GM20431 (cell line): ENCODE measurements at regions not wholly inside any gene's neighbourhood (a gene's known extent, or its start where the extent isn't known, plus 50 kb on each side); places are given as distances from the start of the nearest gene placed in this dataset.

Experiments
- in situ Hi-C: fragments of 300-500 bp; cut with MseI, MboI; formaldehyde crosslinking; loops from one replicate; pipeline ENCODE4 v1.15.0; 2020; ENCODE audit warnings: low sequenced_read_pairs; ENCODE audit not compliant: unreplicated experiment

DNA sequence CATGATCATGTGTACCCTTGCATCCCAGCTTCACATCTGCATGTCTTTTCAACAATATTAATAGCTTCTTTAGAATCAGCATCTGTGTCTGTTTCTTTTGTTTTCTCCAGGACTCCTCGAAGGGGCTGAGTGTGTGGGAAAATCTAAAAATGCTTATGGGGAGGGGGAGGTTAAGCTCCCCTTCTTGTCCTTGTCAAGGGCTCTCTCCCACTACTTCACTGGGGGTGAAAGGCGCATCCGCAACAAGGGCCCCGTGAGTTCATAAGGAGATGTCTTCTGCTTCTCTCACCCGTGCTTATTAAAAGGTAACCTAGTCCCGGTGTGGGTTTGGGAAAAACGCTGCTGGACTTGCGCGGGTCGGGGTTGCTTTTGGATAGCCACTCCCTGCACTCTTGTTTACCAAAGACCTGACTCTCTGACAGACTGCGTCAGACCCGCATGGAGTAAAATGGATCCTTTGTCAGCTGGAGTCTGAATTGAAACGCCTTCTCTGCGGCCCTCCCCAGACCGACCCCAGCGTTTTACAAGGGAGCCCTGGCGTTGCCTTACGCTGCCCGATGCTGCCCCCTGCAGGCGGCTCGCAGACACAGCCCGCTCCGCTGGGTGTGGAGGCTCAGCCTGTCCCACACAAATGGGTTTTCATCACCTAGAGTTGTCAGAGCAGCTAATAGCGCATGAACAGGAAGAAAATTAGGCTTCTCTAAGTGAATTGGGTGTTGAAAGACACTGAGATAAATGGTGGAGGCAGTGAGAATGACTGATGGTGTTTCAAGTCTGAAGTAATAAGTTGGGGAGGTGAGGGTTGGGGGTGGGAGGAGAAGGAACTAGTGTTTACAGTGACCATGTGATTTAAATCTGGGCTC, 53.8 kb downstream of the IER5 start:
- in situ Hi-C loops: no loop called here

DNA sequence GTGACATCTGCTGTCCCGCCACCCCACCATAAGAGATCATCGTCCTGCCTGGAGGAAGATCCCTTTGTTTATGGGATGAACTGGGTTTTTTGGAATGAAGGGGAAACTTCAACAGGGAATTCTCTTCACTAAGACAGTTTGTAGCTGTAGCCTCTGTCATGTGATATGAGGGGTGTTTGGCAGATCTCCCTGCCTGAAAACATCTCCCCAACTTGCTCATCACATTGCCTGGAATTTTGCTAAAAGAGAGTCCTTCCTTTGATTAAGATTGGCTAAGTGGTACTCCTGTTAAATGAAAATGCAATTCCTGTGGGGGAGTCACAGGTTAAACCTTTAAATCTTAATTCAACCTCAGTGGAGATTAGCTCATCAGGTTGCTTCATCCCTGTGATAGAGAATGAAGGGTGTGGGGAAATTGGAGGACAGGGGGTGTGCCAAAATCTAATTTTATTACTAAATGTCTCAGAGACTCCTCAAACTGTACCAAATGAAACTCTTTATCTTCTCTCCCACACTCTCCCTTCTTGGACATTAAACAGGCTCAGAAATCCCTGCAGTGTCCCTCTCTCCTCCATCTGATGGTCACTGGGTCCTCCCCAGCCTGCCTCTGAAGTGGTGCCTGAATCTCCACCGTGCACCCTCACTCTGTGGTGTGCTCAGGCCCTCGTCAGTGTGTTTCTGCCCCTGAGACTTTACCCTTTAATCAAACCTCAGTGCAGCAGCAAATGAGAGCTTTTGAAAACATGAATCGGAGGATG, 54.8 kb downstream of the IER5 start:
- in situ Hi-C loops: no loop called here

DNA sequence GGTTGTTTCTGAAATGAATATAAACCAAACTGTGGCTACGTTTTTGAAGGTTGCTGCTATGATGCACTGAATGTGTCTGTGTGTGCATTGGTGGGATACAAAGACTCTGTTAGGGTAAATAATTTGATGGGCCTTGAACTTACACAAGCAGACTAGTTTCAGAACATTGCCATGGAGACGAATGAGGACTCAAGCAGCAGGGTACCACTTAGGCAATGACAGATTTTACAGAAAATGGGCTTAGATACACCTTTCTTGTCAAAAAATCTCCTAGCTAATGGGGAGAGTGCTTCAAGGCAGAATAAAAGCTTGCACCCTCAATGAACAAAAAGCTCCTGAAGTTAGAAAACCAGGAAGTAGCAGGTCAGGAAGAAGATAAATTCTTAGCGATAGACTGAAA, 55.7 kb downstream of the IER5 start:
- in situ Hi-C loops: no loop called here

DNA sequence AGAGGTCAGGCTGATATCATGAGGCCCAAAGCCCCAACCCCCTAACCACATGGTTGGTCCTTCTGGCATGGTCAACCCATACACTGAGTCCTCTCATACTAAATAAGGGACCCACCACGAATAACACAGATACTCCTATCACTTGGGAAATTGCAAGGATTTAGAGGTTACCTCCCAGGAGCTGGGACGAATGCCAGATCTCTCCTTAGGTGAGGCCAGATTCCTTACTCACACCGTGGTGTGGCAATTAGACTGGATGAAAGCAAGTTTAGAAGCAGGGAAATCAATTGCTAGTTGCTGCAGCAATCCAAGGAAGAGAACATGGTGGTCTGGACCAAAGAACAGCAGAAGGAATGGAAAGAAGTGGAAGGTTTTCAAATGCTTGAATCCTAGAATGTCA, 60.1 kb downstream of the IER5 start:
- in situ Hi-C loops: no loop called here

DNA sequence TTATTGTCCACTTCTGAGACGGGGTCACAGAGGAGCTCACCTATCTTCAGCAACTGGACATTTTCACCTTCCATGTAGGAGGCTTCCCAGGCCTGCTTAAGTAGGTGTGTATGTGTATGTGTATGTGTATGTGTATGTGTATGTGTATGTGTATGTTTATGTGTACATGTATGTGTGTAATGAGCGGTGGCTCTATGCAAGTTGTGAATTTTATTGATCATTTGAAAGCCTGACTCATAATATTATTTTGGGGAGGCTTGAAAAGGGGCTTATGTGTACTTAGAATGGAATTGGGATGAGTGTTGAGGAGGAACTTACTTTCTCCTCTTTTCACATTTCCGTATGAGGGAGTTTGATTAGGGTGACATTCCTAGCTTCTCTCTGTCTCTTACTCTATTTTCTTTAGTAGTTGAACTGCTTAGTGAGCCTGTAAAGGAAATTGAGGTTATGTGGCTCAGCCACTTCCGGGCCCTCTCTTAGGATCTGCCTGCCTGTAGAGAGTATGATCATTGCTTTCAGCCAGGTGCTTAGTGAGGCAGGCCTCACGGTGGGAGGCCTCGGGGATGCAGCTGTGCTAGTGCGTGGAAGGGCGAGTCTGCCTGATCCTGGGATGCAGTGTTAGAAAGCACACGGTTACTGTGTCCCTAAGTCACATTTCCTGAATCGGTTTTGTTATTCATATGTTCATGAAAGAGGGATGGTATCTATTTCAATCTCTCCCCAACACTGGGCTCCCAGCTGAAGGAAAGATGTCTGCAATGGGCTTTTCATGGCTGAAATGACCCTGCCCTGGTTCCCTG, 61.0 kb downstream of the IER5 start:
- in situ Hi-C loops: loop anchor here (25.0 kb wide), 1 partner anchor 612 kb away; no protein-coding TSS in a partner anchor

DNA sequence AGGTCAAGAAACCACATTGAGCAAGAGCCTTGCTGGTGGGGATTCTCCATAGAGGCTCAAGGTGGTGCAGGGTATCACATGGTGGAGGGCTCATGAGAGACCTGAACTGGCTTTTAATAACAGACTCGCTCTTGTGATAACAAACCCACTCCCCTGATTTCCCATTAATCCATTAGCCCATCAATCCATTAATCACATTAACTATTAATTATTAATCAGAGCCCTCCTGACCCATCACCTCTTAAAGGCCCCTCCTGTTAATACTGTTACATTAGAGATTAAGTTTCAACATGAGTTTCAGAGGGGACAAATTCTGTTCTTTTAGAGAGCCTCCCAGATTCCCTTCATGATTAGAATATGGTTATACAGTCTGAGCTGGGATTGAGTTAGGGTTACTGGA, 61.8 kb downstream of the IER5 start:
- in situ Hi-C loops: loop anchor here (25.0 kb wide), 1 partner anchor 613 kb away; no protein-coding TSS in a partner anchor

DNA sequence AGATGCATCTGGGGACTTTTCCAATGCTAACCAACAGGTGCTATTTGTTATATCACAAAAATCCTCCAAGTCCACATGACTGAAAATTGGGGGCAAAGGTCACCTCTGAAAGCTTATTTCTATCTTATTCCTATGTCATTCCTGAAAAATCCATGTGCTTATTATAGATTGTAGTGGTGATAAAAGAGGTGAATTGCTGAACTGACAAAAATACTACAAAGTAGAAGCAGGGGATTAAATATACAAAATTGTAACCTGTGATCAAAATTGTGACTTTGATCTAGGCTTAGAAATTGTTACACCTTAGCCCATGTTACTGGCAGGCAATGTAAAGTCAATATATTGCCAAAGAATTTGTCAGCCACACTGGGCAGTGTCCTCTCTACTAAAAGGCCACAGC, 62.3 kb downstream of the IER5 start:
- in situ Hi-C loops: loop anchor here (25.0 kb wide), 1 partner anchor 614 kb away; no protein-coding TSS in a partner anchor

DNA sequence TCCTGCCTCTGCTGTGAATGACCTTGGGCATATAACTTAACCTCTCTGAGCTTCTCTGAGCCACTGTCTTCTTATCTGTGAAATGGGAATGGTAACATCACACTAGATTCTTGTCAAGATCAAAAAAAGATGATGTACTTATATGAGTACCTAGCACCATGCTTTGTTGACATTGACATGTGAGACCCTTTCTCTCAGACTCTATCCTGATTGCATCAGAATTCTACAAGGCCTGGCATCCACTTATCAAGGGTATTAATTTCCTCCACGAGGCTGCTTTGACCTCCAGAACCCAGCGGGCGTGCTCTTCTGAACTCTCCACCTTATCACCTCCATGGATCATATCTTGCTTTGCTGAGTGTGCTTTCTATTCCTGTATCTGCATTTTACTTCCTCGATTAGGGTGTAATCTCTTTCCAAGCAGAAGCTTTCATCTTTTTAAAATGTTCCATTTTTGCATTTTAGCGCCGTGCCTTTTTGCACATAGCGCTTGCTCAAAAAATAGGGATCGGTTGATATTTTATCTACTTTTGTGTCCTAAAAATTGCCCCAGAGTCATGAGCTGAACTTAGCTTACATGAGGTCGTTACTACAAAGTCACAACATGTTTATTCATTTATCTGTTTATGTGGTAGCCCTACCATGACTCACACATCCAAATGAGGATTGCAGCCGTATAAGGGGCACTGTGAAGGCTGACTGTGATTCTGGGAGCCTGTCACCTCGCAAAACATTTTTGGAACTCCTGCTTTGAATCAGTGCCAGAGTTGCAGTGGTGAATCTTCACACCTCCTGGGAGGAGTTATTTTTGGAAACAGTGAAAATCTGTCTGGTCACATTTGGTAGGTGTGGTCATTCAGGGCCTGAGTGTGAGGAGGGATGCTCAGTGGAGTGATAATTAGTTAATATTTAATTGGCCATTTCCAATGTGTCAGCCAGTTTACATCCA, 63.2 kb downstream of the IER5 start:
- in situ Hi-C loops: loop anchor here (25.0 kb wide), 1 partner anchor 614 kb away; no protein-coding TSS in a partner anchor

DNA sequence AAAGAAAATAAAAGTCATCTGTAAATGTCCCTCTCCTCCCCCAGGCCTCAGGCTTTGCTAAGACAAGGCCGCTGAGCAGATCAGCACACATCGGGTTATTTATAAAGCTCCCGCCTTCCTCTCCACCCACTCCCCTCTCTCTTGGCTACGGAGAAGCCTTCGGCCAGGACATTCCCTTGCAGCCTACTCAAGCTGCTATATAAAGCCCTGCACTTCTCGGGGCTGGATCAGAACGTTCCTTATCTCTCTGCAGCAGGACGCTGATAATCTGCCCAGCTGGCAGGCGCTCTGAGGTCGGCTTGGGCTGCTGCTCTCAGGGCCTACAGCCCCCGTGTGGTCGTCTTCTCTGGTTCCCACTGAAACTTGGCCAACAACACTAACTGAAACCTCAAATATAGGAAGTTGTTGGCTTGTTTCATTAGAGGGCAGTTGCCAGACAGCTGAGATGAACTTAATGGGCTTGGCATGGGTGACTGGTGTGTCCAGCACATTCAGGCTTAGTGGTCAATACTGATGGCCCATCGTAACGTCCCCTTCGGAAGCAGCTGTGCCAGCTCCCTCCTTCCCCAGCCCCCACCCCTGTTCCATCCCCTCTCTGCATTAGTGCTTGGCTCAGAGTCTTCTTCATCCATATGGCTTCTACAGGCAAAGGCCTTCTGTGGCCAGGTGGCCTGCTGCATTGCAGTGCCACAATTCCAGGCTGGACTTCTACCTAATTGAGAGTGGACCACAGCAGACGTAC, 64.6 kb downstream of the IER5 start:
- in situ Hi-C loops: loop anchor here (25.0 kb wide), 1 partner anchor 616 kb away; no protein-coding TSS in a partner anchor

DNA sequence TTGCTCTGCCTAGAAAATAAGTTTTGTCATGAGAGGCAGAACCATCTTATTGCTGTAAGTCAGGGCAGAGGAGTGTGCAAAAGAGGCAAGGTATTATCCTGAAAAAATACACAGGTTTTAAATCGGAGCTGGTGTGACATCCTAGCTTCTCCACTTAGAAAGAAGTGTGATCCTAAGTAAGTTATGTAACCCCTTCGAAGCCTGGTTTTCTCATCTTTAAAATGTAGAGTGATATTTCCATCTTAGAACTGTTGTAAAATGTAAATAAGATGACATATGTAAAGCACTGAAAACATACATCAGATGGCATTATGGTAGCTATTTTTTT, 65.1 kb downstream of the IER5 start:
- in situ Hi-C loops: loop anchor here (25.0 kb wide), 1 partner anchor 616 kb away; no protein-coding TSS in a partner anchor

DNA sequence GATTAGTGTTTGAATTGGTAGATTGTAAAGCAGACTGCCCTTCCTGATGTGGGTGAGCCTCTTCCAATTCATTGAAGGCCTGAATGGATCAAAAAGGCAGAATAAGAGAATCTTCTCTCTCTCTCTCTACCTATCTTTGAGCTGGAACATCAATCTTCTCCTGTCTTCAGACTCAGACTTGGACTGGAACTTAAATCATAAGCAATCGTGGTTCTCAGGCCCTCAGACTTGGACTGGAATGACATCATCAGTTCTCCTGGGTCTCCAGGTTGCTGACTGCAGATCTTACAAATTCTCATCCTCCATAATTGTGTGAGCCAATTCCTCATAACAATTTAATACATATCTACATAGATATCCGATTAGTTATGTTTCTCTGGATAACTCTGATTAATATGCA, 66.8 kb downstream of the IER5 start:
- in situ Hi-C loops: loop anchor here (25.0 kb wide), 1 partner anchor 618 kb away; no protein-coding TSS in a partner anchor

DNA sequence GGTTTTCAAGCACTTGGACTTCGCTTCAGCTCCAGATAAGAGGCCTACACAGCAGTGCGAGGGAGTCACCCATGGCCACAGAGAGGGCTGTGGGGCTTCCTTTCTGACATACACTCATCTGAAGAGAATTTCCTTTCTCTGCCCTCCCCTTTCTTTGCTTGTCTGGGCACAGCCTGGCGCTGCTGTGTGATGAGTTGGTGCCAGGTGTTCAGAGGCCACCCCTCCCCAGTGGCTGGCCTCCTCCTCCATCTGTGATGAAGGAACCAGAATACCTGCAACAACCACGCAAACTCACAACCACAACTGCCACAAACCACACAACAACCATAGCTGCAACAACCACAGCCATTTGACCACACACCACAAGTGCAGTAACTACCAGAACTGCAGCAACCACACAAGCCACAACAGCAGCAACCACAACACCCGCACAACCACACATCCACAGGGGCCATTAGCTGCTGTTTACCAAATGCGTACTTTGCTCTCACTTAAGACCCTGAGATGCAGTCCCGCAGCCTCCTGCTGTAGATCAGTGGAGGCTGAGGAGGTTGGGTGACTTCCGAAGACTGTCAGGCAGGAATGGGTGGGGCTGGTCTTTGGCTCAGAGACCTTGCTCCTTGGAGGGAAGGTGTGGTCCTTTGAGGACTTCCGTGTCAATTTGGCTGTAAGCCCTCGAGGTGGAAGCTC, 71.1 kb downstream of the IER5 start:
- in situ Hi-C loops: loop anchor here (10.0 to 25.0 kb wide), 2 partner anchors 285 to 622 kb away; no protein-coding TSS in a partner anchor

DNA sequence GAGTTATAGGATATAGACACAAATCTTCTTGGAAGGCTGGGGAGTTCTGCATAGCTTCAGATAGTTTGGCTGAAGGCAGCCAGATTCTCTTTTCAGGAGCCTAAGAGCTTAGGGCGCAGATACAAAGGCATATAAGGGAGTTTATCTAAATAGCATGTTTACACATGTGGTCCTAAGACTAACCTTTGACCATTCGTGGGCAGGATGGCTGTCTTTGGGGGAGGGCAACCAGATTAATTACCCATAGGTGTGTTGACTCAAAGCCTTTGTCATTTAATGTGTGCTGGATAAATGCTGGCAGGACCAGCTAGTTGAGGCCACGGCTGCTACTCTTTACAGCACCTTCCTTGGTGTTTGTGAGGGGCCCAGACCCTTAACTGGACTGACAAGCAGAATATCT, 71.8 kb downstream of the IER5 start:
- in situ Hi-C loops: loop anchor here (10.0 to 25.0 kb wide), 2 partner anchors 286 to 623 kb away; no protein-coding TSS in a partner anchor

DNA sequence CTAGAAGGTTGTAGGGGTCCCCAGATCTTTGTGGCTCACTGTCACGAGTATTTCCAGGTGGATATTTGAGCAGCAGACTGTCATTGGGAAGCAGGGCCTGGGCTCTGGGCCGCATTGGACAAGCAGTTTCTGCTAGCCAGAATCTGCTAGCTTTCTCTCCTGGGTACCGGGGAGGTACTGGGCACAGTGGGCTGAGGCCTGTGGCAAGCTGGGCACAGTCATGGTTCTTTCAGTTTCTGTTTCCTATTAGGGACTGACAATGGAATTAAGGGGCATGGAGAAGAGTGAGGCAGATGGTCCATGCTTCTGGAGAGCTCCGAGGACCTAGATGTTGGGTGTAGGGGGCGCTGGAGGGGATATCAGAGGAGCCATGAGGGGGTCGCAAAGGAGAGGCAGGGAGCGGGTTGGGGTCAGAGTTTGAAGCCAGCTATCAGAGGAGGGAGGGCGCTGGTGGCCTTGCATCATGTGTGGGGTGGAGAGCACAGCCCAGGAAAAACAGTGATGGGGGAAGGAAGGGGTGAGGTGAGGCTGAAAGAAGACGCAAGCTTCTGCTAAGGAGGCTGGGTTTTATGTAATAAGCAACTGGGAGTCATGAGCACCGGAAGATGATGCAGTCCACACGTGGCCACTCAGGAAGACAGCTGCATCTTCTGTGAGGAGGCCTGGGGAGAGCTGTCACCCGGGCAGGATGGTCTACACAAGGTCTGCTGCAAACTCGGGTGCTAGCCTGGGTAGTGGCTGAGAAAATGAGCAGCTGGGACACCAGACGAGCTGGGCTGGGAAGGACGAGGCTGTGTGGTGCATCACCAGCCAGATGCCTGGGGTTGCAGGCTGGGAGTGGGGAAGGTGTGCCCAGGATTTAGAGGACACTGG, 72.7 kb downstream of the IER5 start:
- in situ Hi-C loops: loop anchor here (10.0 to 25.0 kb wide), 2 partner anchors 286 to 624 kb away; no protein-coding TSS in a partner anchor

DNA sequence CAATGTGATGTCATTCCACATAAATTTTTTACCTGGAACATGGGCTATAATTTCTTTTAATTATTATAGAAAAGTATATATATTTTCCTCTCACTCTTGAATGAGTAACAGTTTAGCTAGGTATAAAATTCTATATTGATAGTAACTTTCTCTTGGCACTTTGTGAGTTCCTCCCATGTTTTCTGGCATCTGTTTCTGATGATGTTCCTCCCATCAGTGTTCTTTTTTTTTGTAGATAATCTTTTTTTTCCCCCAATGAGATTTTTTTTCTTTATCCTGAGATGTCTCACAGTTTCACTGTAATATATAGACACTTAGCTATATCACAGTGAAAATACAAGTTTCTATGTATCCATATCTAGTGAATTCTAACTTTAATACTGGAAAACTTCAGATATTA, 75.2 kb downstream of the IER5 start:
- in situ Hi-C loops: loop anchor here (10.0 to 25.0 kb wide), 2 partner anchors 289 to 626 kb away; no protein-coding TSS in a partner anchor

DNA sequence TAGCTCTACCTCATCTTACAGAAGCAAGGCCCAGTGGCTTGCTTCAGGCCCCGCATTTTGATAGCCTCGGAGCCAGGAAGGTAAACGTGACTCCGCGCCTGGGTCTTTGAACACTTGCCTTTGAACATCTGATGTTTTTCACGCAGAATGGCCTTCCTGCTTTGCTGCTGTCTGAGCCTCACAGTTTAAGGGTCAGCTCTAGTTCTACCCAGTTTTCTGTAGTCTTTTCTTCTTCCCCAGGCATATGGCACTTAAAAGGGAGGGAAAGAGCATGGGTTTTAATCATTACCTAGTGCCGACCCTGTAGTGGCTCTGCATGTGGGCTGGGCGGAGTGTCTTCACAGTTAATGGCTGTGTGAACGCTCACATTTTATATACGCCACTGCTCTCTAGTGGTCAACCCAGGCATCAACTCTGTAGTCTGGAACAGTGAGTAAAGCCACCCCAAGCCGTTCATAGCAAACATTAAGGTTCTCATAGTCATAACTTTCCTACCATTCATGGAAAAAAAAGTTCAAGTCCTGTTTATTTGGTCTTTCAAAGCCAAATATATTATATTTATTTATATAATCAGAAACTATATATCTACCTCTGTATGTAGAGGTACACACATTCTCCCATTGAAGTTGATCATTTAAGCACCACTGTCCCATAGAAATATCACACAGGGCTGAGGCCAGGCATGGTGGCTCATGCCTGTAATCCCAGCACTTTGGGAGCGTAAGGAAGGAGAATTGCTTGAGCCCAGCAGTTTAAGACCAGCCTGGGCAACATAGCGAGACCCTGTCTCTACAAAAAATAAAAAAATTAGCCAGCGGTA, 78.1 kb downstream of the IER5 start:
- in situ Hi-C loops: loop anchor here (10.0 to 25.0 kb wide), 2 partner anchors 292 to 629 kb away; no protein-coding TSS in a partner anchor
